ENCODE measurements at regions not wholly inside any gene's neighbourhood (a gene's known extent, or its start where the extent isn't known, plus 50 kb on each side); places are given as distances from the start of the nearest gene placed in this dataset.

GRCh38 chr17:52674686-52675085 lies 516.2 kb upstream of the CA10 start:
- Mint-ChIP-seq H3K27me3 (no peaks in the 10 kb centered on the region), H3K4me1 (ENCODE audit: low read depth) (no peaks in the 10 kb centered on the region), H3K9me3 (peaks cover 14% of the 10 kb centered on the region), H3K36me3 (ENCODE audit: low read depth) (no peaks in the 10 kb centered on the region), H3K4me3 (no peak overlapping the region), H3K27ac (no peak overlapping the region)
- ChIA-PET CTCF (no interaction called here), POLR2A (no interaction called here)
- DNase-seq (no peak), ATAC-seq (no peak)
- intact Hi-C loops (cut with micrococcal nuclease), result no loop called here
- TF ChIP-seq CTCF (IDR thresholded peaks at IDR 0.05), result no peak

DNA sequence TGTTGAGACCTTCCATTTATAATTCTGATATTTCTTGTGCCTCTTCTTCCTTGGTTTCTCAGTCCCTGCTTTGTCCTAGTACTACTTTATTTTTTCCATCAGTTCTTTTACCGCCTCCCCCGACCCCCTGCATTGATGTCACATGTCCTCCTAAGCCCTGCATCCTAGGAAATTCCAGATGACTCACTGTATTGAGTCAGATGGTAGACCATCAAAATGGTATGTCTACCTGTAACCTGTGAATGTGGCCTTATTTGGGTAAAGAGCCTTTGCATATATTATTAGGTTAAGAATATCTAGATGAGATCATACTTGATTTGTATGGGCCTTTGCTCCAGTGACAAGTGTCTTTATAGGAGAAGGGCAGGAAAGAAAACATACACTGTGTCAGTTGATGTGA lies 515.3 kb upstream of the CA10 start:
- ATAC-seq, result no peak
- peaks cover 8% of the 10 kb centered on the region for H3K9me3 Mint-ChIP-seq
- H3K27ac Mint-ChIP-seq, result no peak overlapping the region

GRCh38 chr17:52666264-52666663 lies 507.8 kb upstream of the CA10 start:
- ATAC-seq (no peak), DNase-seq (no peak)
- H3K4me1 Mint-ChIP-seq (ENCODE audit: low read depth), result no peaks in the 10 kb centered on the region
- no peak overlapping the region for H3K4me3 Mint-ChIP-seq
- H3K36me3 Mint-ChIP-seq (ENCODE audit: low read depth), result no peaks in the 10 kb centered on the region
- intact Hi-C loops (cut with micrococcal nuclease), result no loop called here
- no peak overlapping the region for H3K27ac Mint-ChIP-seq
- TF ChIP-seq CTCF (IDR thresholded peaks at IDR 0.05), result no peak
- POLR2A ChIA-PET, result no interaction called here
- no peaks in the 10 kb centered on the region for H3K27me3 Mint-ChIP-seq
- no peaks in the 10 kb centered on the region for H3K9me3 Mint-ChIP-seq
- CTCF ChIA-PET, result no interaction called here

More for the DNA sequence above, 515.3 kb upstream of the CA10 start:
- ChIA-PET POLR2A (no interaction called here), CTCF (no interaction called here)
- no peak for DNase-seq
- Mint-ChIP-seq H3K36me3 (ENCODE audit: low read depth) (no peaks in the 10 kb centered on the region), H3K27me3 (no peaks in the 10 kb centered on the region), H3K4me3 (no peak overlapping the region), H3K4me1 (ENCODE audit: low read depth) (no peaks in the 10 kb centered on the region)
- TF ChIP-seq CTCF (IDR thresholded peaks at IDR 0.05), result no peak
- intact Hi-C loops (cut with micrococcal nuclease), result no loop called here

DNA sequence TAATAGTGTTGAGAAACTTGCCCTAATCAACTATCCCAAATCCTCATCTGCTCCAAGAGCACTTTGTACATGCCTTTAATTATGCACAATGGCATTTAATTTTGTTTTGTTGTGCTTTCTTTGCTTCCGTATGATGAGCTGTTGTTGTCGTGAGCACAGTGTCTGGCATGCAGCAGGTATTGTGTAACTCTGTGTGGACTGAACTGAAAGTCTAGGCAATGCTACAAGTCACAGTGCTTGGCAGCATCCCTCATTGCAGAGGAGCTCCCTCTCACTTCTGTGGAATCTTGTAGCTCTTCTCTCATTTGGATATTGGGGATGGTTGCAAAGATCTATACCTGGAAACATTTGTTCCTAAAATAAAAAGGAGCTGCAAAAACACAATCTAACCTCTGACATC lies 502.2 kb upstream of the CA10 start:
- POLR2A ChIA-PET, result no interaction called here

GRCh38 chr17:52653014-52653413 lies 494.5 kb upstream of the CA10 start:
- no peak overlapping the region for H3K27ac Mint-ChIP-seq
- CTCF ChIA-PET, result no interaction called here
- H3K9me3 Mint-ChIP-seq, result peaks cover 8% of the 10 kb centered on the region
- intact Hi-C loops (cut with micrococcal nuclease), result no loop called here
- no peaks in the 10 kb centered on the region for H3K36me3 Mint-ChIP-seq (ENCODE audit: low read depth)
- H3K4me3 Mint-ChIP-seq, result no peak overlapping the region
- POLR2A ChIA-PET, result interaction anchor here (0.6 kb wide), 1 partner anchor 948 kb away, joined by 5 read pairs; no protein-coding TSS in a partner anchor
- TF ChIP-seq CTCF (IDR thresholded peaks at IDR 0.05), result no peak
- no peaks in the 10 kb centered on the region for H3K27me3 Mint-ChIP-seq
- ATAC-seq, result no peak
- DNase-seq, result no peak
- no peaks in the 10 kb centered on the region for H3K4me1 Mint-ChIP-seq (ENCODE audit: low read depth)

More for the DNA sequence above, 502.2 kb upstream of the CA10 start:
- ATAC-seq, result no peak
- no peaks in the 10 kb centered on the region for H3K36me3 Mint-ChIP-seq (ENCODE audit: low read depth)
- no peak overlapping the region for H3K4me3 Mint-ChIP-seq
- no peak overlapping the region for H3K27ac Mint-ChIP-seq
- H3K9me3 Mint-ChIP-seq, result no peaks in the 10 kb centered on the region
- CTCF ChIA-PET, result no interaction called here
- TF ChIP-seq CTCF (IDR thresholded peaks at IDR 0.05), result no peak
- H3K27me3 Mint-ChIP-seq, result no peaks in the 10 kb centered on the region
- no peak for DNase-seq
- no peaks in the 10 kb centered on the region for H3K4me1 Mint-ChIP-seq (ENCODE audit: low read depth)
- intact Hi-C loops (cut with micrococcal nuclease), result no loop called here

Measured in activated CD8-positive, alpha-beta T cell treated with anti-CD3 and anti-CD28 coated beads for 36 hours (primary cell).